GM23248 (cell line): ENCODE measurements at regions not wholly inside any gene's neighbourhood (a gene's known extent, or its start where the extent isn't known, plus 50 kb on each side); places are given as distances from the start of the nearest gene placed in this dataset.

Source experiments
- EZH2 ChIP-seq: fragments of 200-600 bp; sonication (generic); IDR thresholded peaks from 2 replicates; pipeline ENCODE4 v1.6.1; 2018; ENCODE audit warnings: antibody characterized with exemption, mild to moderate bottlenecking; ENCODE audit not compliant: insufficient read depth, poor library complexity, severe bottlenecking
- EZH2phosphoT487 ChIP-seq: fragments of 200-600 bp; sonication (generic); IDR thresholded peaks from 2 replicates; pipeline ENCODE4 v1.6.1; 2018; ENCODE audit warnings: antibody characterized with exemption, moderate library complexity, mild to moderate bottlenecking, low read depth; ENCODE audit not compliant: insufficient read depth

GRCh38 chr5:96297867-96298266 lies 135.2 kb downstream of the PCSK1 start:
- TF ChIP-seq EZH2phosphoT487 = no peak
- no peak for TF ChIP-seq EZH2
